Kasumi-1 (cell line): ENCODE measurements at regions not wholly inside any gene's neighbourhood (a gene's known extent, or its start where the extent isn't known, plus 50 kb on each side); places are given as distances from the start of the nearest gene placed in this dataset.

Source experiments
- DNase-seq, 2 experiments: peaks; one replicate each; lab custom pipeline; 2025; lab: John Stamatoyannopoulos, UW

DNA sequence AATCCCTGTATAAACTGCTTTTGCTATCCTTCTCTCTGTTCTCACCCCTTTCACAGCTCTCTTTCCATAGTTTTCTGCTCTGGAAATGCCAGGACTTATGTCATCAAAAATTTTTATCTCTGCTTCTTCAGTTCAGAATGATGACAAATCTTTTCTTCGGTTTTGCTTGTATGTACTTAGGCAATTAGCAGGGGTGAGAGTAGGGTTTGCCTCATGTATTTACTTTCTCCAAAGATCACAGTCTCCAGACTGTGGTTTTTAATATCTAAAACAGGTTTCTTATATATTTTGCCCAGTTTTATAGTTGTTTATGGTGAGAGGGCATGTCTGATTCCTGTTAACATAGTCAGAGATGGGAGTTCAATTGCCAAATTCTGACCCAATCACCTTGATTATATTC lies 235.4 kb upstream of the LYPLAL1 start:
- DNase-seq, result no peak

DNA sequence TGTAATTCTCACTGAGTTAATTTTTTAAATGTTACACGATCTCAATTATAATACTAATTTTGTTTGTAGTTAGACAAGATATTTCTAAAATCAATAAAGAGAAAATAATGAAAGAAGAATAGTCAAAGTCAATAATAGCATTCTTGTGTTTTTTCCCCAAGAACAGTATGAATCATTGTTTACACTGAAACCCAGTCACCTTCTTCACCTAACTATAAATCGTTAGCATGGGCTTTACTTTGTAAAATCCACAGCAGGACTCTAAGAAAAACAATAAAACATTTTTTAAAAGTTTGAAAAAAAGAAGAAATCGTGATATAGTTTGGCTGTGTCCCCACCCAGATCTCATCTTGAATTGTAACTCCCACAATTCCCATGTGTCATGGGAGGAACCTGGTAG lies 234.6 kb upstream of the LYPLAL1 start:
- no peak for DNase-seq

DNA sequence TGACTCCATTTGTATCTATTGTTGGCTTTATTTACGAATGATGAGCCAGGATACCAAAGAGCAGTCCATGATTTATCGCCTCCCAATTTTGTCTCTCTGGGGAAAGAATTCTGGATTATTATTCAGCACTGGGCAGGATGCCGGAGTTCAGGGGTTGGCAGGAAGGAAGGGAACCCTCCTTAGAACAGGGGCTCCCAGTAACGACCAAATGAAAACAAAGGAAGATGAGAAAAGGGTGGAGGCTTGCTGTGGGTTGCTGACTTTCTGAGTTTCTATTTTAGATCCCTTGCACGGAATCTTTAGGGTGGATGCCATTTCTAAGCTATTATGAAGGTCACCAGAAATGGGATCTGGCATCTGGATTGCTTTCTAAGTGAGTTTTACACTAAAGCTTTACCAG lies 231.2 kb upstream of the LYPLAL1 start:
- DNase-seq, result no peak

DNA sequence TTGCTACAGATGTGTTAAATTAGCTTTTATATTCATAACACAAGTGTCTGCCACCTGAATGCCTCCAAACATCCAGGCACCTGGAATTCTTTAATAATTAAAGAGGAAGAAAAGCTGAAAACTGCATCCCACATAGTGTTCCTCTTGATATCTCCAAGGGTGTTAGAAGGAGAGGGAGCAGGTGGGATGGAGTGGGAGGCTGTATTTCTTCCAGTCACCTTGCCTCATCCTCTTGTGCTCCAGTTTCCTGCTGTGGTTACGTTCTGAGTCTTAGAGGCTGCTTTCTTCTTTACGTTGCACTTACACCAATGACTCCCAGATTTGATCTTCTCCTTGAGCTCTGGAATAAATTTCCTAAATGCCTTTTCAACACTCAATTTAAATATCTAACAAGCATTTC lies 230.3 kb upstream of the LYPLAL1 start:
- DNase-seq, result no peak

DNA sequence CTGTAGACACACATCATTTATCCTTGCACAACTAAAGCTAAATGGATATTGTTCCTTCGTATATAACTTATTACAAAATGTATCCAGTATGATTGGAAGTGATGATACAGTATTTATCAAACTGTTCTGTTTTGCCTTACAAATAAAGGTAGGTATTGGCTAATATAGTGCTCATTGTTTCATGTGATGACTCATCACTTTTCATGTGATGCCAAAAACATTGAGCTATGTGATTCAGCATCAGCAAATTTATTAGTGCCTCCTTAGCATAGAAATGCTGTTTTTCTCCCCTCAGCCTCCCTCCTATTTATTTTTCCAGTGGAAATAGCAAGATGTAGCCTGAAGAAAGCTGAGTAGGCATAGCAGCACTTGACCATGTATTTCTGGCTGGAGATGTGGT lies 228.6 kb upstream of the LYPLAL1 start:
- DNase-seq, result no peak

DNA sequence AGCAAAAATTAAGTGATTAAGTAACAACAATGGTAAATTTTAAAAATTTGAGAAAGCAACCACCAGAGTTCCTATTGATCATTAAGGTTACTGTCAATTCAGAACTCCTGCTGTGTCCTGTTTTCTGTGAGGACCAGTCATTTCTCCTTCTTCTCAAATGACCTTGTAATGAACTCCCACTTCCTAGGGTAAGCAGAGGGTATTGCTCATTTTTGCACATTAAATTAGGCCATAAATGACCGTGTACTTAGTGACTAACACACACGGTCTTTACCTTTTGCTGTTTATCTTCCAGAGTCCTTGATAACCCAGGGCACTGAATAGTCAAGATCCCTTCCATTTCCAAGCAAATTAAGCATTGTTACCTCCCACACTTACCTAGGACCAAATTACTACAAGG lies 227.5 kb upstream of the LYPLAL1 start:
- DNase-seq, result no peak

DNA sequence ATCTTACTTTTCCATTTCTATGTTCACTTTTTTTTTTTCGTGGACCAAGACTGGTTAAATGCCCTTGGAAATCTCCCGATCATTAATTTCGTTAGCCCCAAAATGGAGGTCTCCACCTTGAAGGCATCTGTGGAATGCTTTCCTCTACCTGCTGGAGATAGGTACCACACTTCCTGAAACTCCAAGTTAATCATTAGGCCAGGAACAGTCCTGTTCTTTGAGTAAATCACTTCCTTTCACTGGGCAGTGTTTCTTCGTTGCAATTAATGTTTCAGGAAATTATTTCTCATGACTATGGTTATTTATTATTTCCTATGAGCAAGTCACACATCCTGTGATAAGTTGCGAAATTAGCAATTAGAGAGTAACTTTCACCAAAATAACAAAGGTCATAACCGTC lies 225.2 kb upstream of the LYPLAL1 start:
- DNase-seq, result no peak

GRCh38 chr1:218953386-218953785 lies 220.3 kb upstream of the LYPLAL1 start:
- no peak for DNase-seq

GRCh38 chr1:218957971-218958370 lies 215.7 kb upstream of the LYPLAL1 start:
- no peak for DNase-seq

GRCh38 chr1:218959784-218960183 lies 213.9 kb upstream of the LYPLAL1 start:
- no peak for DNase-seq

DNA sequence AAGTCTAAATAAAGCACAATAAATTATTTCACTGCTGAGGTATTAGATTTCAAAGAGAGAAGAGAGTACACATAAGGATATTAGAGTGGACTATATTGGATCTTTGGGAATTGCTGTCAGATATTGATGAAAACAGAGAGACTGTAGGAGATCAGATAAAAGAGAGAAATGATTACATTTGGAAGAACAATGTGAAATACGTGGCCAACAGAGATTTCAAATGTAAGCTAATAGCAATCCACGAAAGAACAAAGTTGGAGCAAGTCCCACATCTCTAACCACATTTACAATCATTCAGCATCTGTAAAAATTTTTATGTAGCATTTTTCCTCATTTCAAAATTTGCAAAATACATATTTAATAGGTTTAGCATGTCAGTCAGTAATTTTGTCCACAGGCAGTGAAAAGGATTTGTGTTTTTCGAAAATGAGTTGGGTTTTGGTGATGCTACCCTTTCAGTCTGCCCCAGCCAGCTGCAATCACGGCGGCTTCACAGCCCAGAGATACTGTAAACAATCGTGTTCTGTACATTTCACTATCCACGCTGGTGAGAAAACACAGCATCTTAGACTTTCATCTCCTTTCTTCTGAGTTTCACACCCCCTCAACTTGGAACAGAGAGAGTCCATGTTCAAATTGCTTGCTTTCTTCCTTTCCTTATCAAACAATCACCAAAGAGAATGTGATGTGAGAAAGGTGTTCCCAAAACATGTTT lies 209.1 kb upstream of the LYPLAL1 start:
- no peak for DNase-seq

- no peak for DNase-seq
Measured at GRCh38 chr1:218965821-218966220, 207.9 kb upstream of the LYPLAL1 start.

DNA sequence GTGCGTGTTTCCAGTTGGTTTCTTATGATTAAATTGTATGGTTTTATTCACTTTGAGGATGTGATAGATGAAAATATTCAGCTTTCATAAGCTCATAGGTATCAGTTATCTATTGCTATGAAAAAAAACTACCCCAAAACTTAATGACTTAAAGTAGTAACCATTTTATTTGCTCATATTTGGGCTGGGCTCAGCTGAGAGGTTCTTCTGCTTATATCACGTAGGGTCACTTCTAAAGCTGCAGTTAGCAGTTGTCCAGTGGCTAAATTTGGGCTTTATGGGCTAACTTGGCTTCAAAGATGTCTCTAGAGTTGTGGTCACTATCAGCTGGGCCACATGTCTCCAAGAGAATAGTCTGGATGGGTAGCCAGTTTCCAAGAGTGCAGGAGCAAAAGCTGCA lies 206.4 kb upstream of the LYPLAL1 start:
- DNase-seq, result no peak

DNA sequence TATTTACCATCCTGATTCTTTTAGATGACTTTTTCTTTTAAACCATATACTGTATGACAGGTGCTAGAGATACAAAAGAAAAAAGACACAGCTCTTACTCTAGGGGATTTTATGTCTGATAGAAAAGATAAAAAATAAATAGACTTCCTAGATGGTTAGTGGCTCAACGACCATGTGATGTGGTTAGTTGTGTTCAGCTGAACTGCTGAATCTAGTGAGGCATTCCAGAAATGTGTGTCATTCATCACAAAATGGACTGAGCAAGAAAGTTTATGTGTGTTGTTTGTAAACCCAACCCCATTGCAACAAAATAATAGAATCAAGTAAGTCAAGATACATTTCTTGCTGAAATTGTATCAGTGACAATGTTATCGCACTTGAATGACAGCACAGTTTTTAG lies 205.8 kb upstream of the LYPLAL1 start:
- no peak for DNase-seq

- DNase-seq, result no peak
Measured at GRCh38 chr1:218969006-218969405, 204.7 kb upstream of the LYPLAL1 start.

DNA sequence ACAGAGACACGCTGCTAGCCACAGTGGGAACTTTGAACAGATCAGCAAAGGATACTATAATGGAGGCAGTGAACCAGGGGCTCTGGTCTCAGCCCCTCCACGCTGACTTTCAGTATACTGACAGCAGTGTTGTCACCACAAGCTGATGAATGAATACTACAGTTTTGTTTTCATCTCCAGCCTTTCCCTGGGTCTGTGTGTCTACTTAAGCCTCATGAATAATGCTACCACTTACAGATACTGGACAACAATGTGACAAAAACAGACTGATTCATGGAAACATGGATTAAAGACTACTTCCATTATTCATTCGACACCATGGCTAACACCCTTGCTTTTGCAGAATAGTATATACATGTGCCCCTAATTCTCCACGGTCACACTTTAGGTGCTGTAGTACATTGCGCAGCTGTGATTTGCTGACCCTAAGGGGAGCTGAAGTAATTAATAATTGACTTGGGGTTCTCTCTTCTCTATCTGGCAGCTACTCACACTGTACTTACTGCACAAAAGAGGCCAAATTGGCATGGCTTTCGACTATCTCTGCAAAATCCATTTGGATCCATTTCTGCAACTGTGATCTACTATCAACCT lies 203.2 kb upstream of the LYPLAL1 start:
- DNase-seq, result no peak

DNA sequence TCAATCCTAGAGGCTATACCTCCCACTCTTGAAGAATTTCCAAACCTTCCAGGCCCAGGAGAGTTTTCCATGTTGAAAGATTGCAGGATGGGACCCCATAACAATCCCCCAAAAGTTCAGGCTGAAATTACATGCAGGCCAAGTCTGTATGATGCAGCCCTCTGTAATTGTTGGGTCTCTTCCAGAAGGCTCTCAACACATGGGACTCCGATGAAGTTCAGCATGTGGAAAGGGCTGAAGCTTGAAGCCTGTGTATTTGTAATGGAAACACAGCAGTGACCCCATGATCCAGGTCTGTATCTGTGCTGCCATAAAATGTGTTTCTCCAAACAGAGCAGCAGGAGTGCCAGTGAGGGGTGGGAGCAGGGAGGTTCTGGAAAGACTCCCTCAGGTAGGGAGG lies 202.5 kb upstream of the LYPLAL1 start:
- DNase-seq, result no peak

DNA sequence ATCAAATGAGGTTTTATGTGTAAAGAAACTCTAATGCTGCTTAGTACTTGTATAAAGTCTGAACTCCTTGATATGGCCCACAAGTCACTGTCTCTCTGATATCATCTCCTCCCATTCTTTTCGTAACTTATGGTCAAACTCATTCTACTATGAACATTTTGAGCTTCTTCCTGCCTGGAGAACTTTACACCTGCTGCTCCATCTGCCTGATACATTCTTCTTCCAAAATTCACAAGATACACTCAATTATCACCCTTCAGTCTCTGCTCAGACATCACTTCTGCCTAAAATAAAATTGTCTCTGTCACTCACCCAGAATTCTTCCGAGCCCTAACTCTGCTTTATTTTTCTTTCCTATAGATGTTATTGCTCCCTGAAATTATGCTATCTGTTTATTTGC lies 192.8 kb upstream of the LYPLAL1 start:
- no peak for DNase-seq

DNA sequence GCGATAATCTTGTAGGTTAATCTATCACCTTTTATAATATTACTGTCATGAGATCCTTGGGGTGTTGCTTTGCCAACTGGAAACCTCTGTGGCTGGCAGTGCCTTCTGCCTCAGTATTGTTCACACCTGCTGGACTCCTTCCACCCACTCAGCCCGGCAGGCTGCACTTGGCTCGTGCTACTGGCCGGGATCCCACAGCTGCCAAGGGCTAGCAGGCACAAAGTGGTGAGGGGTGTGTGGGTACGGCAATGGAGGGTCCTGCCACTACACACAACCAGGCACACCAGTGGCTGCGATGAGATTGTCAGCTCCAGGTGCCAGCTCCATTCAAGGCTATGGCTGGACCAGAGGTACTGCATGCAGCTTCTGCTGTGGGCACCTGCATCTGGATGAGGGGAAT lies 191.2 kb upstream of the LYPLAL1 start:
- no peak for DNase-seq

- no peak for DNase-seq
Measured at GRCh38 chr1:218983433-218983832, 190.2 kb upstream of the LYPLAL1 start.

DNA sequence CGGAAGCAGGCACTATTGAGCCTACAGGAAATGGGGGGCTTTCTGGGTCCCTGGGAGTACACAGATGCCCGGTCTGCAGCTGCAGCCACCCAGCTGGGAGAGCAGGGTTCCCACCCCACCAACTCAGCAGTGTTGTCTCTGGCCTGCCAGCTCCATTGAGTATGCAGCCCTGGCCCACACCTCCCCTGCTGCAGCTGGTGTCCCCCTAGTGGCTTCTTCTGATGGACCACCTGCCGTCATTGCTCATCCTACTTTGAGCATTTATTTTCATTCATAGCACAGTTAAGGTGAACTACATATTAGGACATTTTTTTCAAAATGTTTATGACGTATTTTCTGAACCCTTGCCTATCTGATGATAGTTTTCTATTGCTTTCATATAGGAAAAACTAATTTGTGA lies 189.8 kb upstream of the LYPLAL1 start:
- no peak for DNase-seq

DNA sequence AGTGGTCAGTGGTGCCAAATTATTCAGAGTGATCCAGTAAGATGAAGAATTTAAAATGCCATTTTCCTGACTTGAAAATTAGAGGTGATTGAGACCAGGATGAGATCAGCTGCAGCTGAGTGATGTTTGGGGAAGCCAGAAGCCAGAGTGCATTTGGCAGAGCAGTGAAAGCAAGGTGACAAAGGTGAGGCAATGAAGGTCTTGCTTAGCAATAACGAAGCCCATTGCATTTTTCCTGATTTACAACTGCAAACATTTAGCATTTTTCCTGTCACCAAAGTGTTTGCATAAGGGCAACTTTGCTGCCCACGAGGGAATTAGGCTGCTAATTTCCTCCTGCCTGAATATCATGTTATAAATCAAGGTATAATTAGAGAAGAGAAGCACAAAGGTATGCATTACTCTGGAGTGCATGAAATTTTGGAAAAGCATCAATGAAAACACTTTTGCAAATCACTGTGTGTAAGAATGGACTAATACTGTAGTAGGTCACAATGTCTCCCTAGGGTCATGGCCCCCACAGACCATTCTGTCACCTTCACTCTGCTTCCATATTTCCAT lies 188.2 kb upstream of the LYPLAL1 start:
- no peak for DNase-seq

- no peak for DNase-seq
Measured at GRCh38 chr1:218986816-218987215, 186.9 kb upstream of the LYPLAL1 start.

GRCh38 chr1:218990019-218990418 lies 183.7 kb upstream of the LYPLAL1 start:
- no peak for DNase-seq
